ENCODE measurements at regions not wholly inside any gene's neighbourhood (a gene's known extent, or its start where the extent isn't known, plus 50 kb on each side); places are given as distances from the start of the nearest gene placed in this dataset.

GRCh38 chr9:79054500-79054899, 517.3 kb upstream of the TLE4 start:
- no peak for TF ChIP-seq EZH2phosphoT487 (IDR thresholded peaks at IDR 0.05)
- no peak for TF ChIP-seq CTCF (IDR thresholded peaks at IDR 0.05)
- no peak for TF ChIP-seq EZH2 (IDR thresholded peaks at IDR 0.05)
